MCF 10A (cell line): ENCODE measurements at regions not wholly inside any gene's neighbourhood (a gene's known extent, or its start where the extent isn't known, plus 50 kb on each side); places are given as distances from the start of the nearest gene placed in this dataset.
"Not testable (repeated sequence)": the region's sequence is repeated elsewhere in the genome, so short reads cannot be mapped to it uniquely, and the experiment has no call there.

Experiments
- BruUV-seq: library from RNA; stranded (reverse); fragments of 400-500 nt; replicated peaks from 2 replicates; lab custom pipeline; 2021; lab: Mats Ljungman, UMichigan
- CTCF ChIA-PET: fragments of 300-600 bp; sonication (Branson Sonifier 250); formaldehyde crosslinking; extraction: SDS; loops from one replicate; lab custom pipeline; 2021; ENCODE audit warnings: antibody characterized with exemption, inconsistent platforms; lab: Yijun Ruan, JAX
- POLR2A ChIA-PET: fragments of 300-600, 350-650 bp; sonication (Branson Sonifier 250); formaldehyde crosslinking; extraction: SDS; loops from one replicate; lab custom pipeline; 2020; ENCODE audit warnings: antibody characterized with exemption, inconsistent platforms; lab: Yijun Ruan, JAX
- DNase-seq: peaks from one replicate; pipeline ENCODE4 v3.0.0-alpha.2; 2018; ENCODE audit not compliant: unreplicated experiment
- H3K27ac Mint-ChIP-seq: one replicate; pipeline ENCODE4 v1.8.0; 2022; ENCODE audit warnings: mild to moderate bottlenecking, low read depth, mixed read lengths; ENCODE audit not compliant: unreplicated experiment
- H3K27me3 Mint-ChIP-seq: one replicate; pipeline ENCODE4 v1.8.0; 2022; ENCODE audit warnings: mixed read lengths; ENCODE audit not compliant: insufficient read depth, unreplicated experiment
- H3K36me3 Mint-ChIP-seq: one replicate; pipeline ENCODE4 v1.8.0; 2022; ENCODE audit warnings: mild to moderate bottlenecking, moderate library complexity, mixed read lengths; ENCODE audit not compliant: insufficient read depth, unreplicated experiment
- H3K4me1 Mint-ChIP-seq: one replicate; pipeline ENCODE4 v1.8.0; 2022; ENCODE audit warnings: mixed read lengths; ENCODE audit not compliant: insufficient read depth, unreplicated experiment
- H3K4me3 Mint-ChIP-seq: one replicate; pipeline ENCODE4 v1.8.0; 2022; ENCODE audit warnings: mild to moderate bottlenecking, moderate library complexity, mixed read lengths; ENCODE audit not compliant: unreplicated experiment
- H3K9me3 Mint-ChIP-seq: one replicate; pipeline ENCODE4 v1.8.0; 2022; ENCODE audit warnings: mixed read lengths; ENCODE audit not compliant: unreplicated experiment
- intact Hi-C: fragments of 100-400 bp; cut with micrococcal nuclease; formaldehyde crosslinking; loops from 2 replicates; pipeline ENCODE4 v1.14.1; 2022
- TF ChIP-seq, protein P1 (sequence below): fragments of 200-600 bp; IDR thresholded peaks from one replicate; pipeline ENCODE4 v1.8.0; 2022; ENCODE audit warnings: antibody characterized with exemption, mild to moderate bottlenecking; ENCODE audit not compliant: unreplicated experiment

- no peaks in the 10 kb centered on the region for H3K36me3 Mint-ChIP-seq
- TF ChIP-seq, protein P1, sequence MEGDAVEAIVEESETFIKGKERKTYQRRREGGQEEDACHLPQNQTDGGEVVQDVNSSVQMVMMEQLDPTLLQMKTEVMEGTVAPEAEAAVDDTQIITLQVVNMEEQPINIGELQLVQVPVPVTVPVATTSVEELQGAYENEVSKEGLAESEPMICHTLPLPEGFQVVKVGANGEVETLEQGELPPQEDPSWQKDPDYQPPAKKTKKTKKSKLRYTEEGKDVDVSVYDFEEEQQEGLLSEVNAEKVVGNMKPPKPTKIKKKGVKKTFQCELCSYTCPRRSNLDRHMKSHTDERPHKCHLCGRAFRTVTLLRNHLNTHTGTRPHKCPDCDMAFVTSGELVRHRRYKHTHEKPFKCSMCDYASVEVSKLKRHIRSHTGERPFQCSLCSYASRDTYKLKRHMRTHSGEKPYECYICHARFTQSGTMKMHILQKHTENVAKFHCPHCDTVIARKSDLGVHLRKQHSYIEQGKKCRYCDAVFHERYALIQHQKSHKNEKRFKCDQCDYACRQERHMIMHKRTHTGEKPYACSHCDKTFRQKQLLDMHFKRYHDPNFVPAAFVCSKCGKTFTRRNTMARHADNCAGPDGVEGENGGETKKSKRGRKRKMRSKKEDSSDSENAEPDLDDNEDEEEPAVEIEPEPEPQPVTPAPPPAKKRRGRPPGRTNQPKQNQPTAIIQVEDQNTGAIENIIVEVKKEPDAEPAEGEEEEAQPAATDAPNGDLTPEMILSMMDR, result no peak
- no TSS peak for BruUV-seq
- H3K4me1 Mint-ChIP-seq, result no peaks in the 10 kb centered on the region
- H3K27me3 Mint-ChIP-seq, result no peaks in the 10 kb centered on the region
- ChIA-PET CTCF (interaction anchor here (0.9 kb wide), 2 partner anchors 41 to 212 kb away, joined by 3 read pairs; no protein-coding TSS in a partner anchor), POLR2A (no interaction called here)
- H3K27ac Mint-ChIP-seq, result no peak overlapping the region
- intact Hi-C loops, result no loop called here
- H3K9me3 Mint-ChIP-seq, result no peaks in the 10 kb centered on the region
- no peak for DNase-seq
- no peak overlapping the region for H3K4me3 Mint-ChIP-seq
Observed at GRCh38 chr2:36294316-36294721, 61.3 kb upstream of the CRIM1 start.

DNA sequence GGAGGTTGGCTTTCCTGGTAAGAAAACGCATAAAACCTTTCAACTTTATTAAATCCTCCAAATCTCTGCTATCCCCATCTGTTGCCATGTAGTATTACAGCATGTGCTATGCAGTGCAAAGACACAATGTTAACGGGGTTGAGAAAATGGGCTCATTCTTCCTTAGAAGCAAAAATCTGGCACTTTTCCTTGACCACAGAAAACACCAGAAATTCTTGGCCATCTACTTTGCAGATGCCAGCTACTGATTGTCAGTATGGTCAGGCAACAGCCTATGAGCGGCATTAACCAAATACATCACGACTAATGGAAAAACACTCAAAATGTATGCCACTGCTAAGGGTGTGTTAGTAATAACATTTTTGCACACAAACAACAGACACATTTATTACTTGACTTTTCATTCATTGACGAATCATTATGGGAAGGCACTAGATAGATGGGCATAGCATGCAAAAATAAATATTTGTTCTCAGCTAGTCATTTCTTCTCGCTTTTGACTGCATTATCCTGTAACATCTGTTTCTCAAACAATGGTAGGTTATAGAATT is 65.2 kb upstream of the CRIM1 start:
- Mint-ChIP-seq H3K27me3 (peaks cover 13% of the 10 kb centered on the region), H3K4me3 (no peak overlapping the region), H3K4me1 (no peaks in the 10 kb centered on the region), H3K27ac (no peak overlapping the region), H3K36me3 (no peaks in the 10 kb centered on the region), H3K9me3 (no peaks in the 10 kb centered on the region)
- TF ChIP-seq, protein P1, result no peak
- ChIA-PET CTCF (no interaction called here), POLR2A (interaction anchor here (0.6 kb wide), 1 partner anchor 51 kb away, joined by 3 read pairs; no protein-coding TSS in a partner anchor)
- BruUV-seq, result no TSS peak
- no peak for DNase-seq
- intact Hi-C loops, result no loop called here

- intact Hi-C loops, result no loop called here
- H3K4me3 Mint-ChIP-seq, result no peak overlapping the region
- POLR2A ChIA-PET, result no interaction called here
- DNase-seq, result no peak
- TF ChIP-seq, protein P1, result no peak
- peaks cover 18% of the 10 kb centered on the region for H3K27me3 Mint-ChIP-seq
- H3K27ac Mint-ChIP-seq, result no peak overlapping the region
- H3K36me3 Mint-ChIP-seq, result no peaks in the 10 kb centered on the region
- H3K4me1 Mint-ChIP-seq, result no peaks in the 10 kb centered on the region
- BruUV-seq, result no TSS peak
- CTCF ChIA-PET, result no interaction called here
- no peaks in the 10 kb centered on the region for H3K9me3 Mint-ChIP-seq
Observed at GRCh38 chr2:36289731-36290130, 65.8 kb upstream of the CRIM1 start.

- POLR2A ChIA-PET, result no interaction called here
- Mint-ChIP-seq H3K9me3 (no peaks in the 10 kb centered on the region), H3K27ac (no peak overlapping the region), H3K36me3 (no peaks in the 10 kb centered on the region), H3K4me3 (no peak overlapping the region), H3K27me3 (peaks cover 18% of the 10 kb centered on the region), H3K4me1 (no peaks in the 10 kb centered on the region)
- TF ChIP-seq, protein P1, result no peak
- no peak for DNase-seq
- BruUV-seq, result no TSS peak
- CTCF ChIA-PET, result interaction anchor here (0.6 kb wide), 1 partner anchor 377 kb away, joined by 3 read pairs; no protein-coding TSS in a partner anchor
- intact Hi-C loops, result no loop called here
Observed at GRCh38 chr2:36287363-36288275, 68.0 kb upstream of the CRIM1 start.

- CTCF ChIA-PET, H3K36me3 Mint-ChIP-seq, H3K4me1 Mint-ChIP-seq, H3K9me3 Mint-ChIP-seq, DNase-seq, BruUV-seq, POLR2A ChIA-PET, H3K4me3 Mint-ChIP-seq, H3K27me3 Mint-ChIP-seq, intact Hi-C loops, H3K27ac Mint-ChIP-seq: not testable (repeated sequence)
Observed at GRCh38 chr2:36279506-36279905, 76.1 kb upstream of the CRIM1 start.
